D341Med (cell line): ENCODE measurements at regions not wholly inside any gene's neighbourhood (a gene's known extent, or its start where the extent isn't known, plus 50 kb on each side); places are given as distances from the start of the nearest gene placed in this dataset.

Experiments used
- DNase-seq: peaks from one replicate; pipeline ENCODE4 v3.0.0; 2012; ENCODE audit warnings: low spot score

DNA sequence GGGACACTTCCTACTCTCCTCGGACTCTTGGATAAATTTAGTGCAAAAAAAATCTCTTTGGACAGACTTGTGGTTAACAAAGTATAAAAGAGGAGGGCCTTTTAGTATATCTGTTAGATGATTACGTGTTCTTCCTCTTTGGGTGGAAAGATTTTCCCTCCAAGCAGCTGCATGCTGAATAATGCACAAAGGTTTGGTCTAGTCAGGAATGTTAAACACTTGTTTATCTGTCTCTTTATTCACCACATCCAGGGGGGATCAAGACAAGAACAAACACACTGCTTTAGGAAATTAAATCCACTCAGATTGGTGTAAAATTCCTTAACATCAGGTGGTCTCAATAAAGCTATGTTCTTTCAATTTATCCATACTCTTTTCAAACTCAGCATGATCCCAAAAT lies 260.9 kb upstream of the CHD6 start:
- DNase-seq: no peak

DNA sequence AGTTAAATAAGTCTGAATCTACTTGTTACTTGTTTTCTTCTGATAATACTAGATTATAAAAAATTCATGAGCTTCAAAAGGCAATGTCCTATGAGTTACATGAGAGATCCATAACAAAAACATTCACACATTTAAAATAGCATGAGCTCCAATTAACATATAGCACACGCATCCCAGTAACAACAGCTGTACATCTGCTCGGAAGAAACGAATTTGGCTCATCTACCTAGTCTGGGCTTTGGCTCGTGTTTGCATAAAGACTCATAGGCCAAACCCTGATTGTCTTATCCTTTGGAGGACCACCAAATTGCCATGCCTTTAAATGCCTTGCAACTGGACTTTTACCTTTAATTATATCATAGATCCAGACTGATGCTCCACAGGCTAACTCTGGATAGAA lies 259.7 kb upstream of the CHD6 start:
- no peak for DNase-seq

DNA sequence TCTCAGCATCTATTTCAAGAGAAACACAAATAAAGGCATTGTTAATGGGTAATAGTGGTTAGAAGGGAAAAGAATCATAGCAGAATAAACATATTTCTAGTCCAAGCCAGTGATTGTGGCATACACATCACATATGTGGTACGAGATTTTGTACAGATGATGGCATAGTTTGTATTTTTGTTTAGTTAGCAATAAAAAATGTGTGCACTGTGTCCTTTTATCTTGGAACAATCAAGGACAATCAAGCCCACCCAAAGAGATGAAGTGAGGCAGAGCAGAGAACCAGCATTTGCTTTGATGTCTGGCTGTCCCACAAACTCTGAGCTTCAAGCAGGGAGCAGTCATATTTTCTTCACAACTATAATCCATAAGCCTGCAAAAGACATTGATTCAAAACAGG lies 256.5 kb upstream of the CHD6 start:
- DNase-seq: no peak

- no peak for DNase-seq
Measured at GRCh38 chr20:41872930-41873329, 254.8 kb upstream of the CHD6 start.

GRCh38 chr20:41870869-41871462 lies 252.8 kb upstream of the CHD6 start:
- no peak for DNase-seq

DNA sequence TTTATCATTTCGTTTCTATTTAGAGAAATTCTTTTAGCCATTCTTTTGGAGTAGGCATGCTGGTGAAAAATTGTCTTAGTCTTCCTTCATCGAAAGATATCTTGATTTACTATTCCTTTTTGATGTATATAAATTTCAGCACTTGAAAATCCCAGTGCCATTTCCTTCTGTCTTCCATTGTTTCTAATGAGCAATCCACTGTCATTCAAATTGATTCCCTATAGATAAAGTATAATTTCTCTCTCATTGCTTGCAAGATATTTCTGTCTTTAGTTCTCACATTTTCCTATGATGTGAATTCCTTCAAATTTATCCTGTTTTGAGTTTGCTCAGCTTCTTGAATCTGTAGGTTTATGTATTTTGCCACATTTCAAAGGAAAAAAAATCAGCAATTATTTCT lies 251.1 kb upstream of the CHD6 start:
- DNase-seq: no peak

- no peak for DNase-seq
Measured at GRCh38 chr20:41865938-41866337, 247.8 kb upstream of the CHD6 start.

- no peak for DNase-seq
Measured at GRCh38 chr20:41862476-41862875, 244.3 kb upstream of the CHD6 start.

GRCh38 chr20:41861772-41862422 lies 243.7 kb upstream of the CHD6 start:
- no peak for DNase-seq

GRCh38 chr20:41854765-41855164 lies 236.6 kb upstream of the CHD6 start:
- DNase-seq: no peak

GRCh38 chr20:41853806-41854205 lies 235.6 kb upstream of the CHD6 start:
- no peak for DNase-seq

DNA sequence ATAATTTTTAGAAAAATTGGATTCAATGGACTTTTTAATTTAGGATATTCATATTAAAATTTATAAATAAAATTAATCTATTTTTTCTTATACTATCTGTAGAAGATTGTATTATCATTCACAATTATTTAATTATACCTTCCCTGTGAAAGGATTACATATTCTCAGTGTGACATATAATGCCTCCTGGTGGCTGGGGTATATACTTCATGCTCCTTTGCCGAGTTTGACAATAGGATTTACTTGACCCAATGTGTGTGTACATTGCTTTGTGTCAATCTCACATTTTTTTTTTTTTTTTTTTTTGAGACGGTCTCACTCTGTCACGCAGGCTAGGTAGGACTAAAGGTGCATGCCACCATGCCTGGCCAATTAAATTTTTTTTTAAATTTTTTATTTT lies 230.0 kb upstream of the CHD6 start:
- peak; percentile 38 for DNase-seq

DNA sequence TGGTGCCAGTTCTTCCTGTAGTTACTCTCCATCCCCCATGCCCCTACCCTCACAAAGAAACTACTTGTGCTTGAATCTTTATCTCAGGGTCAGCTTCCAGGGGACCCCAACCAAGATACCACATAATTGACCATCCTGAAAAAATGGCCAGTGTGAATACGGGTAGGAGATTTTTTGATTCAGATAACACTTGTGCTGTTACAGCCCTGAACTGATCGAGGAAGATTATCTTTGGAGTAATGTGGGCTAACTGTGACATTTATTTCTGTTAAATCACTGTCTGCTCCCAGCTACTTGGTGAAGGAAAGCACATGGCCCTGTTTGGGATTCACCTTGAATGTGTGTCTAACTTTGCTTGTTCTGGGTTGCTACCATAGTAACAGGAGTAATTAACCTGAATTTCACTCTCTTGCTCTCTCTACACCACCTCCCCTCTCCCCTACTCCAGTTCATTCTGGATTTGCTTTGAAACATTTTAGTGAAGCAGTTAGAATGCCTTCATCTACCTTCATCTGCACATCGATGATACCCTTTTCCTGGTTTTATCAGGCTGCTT lies 219.6 kb upstream of the CHD6 start:
- no peak for DNase-seq

DNA sequence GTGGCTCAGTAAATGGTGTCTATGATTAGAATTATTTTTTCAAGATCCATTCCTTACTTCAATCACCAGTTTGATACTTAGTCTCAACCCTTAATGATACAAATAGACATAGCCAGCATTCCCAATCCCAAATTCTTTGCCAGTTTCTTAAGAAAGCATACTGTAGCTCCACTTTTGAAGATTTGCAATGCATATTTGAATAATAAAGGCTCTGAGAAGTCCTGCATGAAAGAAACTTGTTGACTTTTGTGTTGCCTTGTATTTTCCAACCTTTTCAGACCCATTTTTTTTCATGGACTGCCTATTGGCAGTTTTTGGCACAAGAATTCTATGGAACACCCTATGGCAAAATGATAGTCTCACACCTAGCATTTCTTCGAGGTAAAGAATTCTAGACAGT lies 215.6 kb upstream of the CHD6 start:
- no peak for DNase-seq

GRCh38 chr20:41830702-41831101 lies 212.5 kb upstream of the CHD6 start:
- no peak for DNase-seq

DNA sequence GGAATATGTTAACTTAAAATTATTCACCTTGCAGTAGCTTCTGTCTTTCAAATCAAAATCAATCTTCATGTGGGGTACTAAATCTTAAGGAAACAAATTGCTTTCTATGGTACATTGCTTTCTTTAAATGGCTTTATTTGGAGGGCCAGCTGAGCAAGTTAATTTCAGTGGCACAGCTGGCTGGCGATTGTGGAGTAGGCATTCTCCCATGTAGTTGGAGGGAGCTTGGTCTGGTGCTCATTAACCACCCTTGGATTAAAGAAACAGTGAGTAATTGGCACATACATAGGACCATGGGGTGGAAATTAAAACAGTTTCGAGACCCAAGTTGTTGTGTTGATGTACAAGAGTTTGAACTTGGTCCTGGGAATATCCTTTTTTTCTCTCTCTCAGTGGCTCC lies 201.3 kb upstream of the CHD6 start:
- no peak for DNase-seq

DNA sequence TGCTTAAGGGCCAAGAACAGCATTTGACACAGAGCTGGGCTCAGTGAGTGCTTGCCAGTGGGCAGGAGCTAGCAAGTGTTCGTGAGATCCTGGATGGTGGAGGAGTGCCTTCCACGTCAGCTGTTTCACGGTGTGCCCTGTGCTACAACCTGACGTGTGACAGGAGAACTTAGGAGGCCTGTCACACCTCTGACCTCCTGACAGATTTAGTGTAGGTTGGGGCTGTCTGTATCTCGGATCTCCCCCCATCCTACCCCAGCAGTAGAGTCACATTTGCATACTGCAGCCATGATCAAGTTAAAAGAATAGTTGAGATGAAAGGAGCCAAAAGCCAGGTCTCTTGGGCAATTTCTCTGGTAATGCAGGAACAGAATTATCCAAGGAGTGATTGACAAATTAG lies 200.8 kb upstream of the CHD6 start:
- no peak for DNase-seq

GRCh38 chr20:41818369-41818768 lies 200.2 kb upstream of the CHD6 start:
- no peak for DNase-seq

DNA sequence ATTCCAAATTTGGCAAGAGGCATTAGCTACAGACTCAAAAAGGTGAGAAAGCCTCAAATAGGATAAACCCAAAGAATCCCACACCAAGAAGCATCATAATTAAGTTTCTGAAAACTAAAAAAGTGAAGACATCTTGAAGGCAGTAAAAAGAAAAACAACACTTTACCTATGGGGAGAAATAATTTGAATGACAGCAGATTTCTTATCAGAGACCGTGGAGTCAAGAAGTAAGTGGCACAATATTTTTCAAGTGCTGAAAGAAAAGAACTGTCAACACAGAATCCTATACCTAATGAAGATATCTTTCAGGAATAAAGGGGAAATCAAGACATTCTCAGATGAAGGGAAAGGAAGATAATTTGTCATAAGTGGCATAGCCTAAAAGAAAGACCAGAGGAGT lies 193.3 kb upstream of the CHD6 start:
- DNase-seq: no peak

DNA sequence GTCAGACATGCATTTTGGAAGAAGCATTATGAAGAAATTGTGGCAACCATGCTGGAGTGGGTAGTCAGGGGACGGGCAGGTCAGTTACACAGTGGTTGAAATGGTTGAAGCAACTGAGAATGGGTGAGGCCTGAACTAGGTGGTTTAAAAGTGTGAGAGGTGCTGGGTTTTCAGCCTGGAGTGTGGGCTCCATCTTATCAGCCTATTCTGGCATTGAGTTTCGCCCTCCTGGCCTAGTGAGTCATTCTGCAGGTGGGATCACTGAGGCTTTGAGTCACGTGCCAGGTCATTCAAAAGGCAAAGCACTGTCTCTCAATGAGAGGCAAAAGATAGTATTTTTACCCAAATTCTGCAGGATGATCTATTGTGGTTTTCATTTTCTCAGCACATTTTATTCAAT lies 181.9 kb upstream of the CHD6 start:
- DNase-seq: no peak

- no peak for DNase-seq
Measured at GRCh38 chr20:41798930-41799502, 180.8 kb upstream of the CHD6 start.

DNA sequence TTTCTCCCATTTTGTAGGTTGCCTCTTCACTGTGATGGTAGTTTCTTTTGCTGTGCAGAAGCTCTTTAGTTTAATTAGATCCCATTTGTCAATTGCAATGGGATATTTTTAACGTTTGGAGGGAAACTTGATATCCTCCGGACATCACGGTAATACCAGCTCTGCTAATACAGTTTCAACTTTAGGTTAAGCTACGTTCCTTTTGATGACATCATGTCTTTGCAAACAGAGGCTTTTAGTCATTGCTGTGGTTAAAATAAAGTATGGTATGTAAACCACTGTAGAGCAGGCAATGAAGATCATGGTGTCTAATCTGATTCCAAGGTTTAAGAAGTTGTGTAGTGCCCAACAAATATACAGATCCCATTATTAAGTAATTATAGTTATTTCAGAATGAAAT lies 168.0 kb upstream of the CHD6 start:
- DNase-seq: no peak

DNA sequence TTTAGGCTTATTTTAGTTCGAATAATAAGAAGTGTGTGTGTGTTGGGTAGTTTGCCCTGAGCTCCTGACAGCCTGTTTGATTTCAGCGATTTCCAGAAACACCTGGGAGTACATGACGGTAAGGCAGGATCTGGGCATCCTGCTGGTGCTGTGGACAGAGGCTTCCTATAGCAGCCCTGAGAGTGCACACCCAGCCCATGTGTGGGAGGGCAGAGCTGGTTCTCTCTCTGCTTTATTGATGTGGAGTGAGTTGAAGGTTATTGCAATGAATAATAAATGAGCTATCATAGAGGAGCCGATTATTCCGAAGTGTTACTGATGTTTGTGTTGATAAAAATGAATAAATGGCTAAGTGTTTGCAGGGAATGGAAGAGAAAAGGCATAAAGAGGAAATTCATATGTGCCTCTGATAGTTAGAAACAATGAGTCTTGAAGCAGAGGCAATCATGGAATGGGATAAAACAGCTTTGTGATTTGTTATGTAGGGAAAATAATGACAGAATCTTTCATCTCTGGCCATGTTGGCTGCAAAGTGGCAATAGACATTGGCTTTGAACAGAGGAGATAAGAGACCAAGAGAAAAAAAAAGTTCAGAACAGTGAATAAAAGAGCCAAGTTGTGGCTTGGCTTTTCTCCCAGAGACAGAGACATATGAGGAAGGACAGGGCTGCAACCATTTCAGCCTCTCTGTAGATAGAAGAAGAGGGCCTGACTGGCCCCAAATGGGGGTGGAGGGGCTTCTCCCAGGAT lies 166.2 kb upstream of the CHD6 start:
- no peak for DNase-seq
